ENCODE measurements at regions not wholly inside any gene's neighbourhood (a gene's known extent, or its start where the extent isn't known, plus 50 kb on each side); places are given as distances from the start of the nearest gene placed in this dataset.
A peak's percentile ranks its signal among the peaks of the same experiment; 100 is the strongest.
"Not testable (repeated sequence)": the region's sequence is repeated elsewhere in the genome, so short reads cannot be mapped to it uniquely, and the experiment has no call there.

GRCh38 chr18:26650310-26651268 lies 102.2 kb upstream of the KCTD1 start:
- no peak for DNase-seq (ENCODE audit: low spot score)

GRCh38 chr18:26649193-26649543 lies 100.8 kb upstream of the KCTD1 start:
- DNase-seq (ENCODE audit: low spot score), result no peak

GRCh38 chr18:26648509-26649192 lies 100.3 kb upstream of the KCTD1 start:
- DNase-seq (ENCODE audit: low spot score), result no peak

GRCh38 chr18:26646901-26647300 lies 98.5 kb upstream of the KCTD1 start:
- no peak for DNase-seq (ENCODE audit: low spot score)

- DNase-seq (ENCODE audit: low spot score), result no peak
Measured at GRCh38 chr18:26642440-26643348, 94.3 kb upstream of the KCTD1 start.

GRCh38 chr18:26640541-26640940 lies 92.2 kb upstream of the KCTD1 start:
- DNase-seq (ENCODE audit: low spot score), result no peak

- no peak for DNase-seq (ENCODE audit: low spot score)
Measured at GRCh38 chr18:26639149-26639548, 90.8 kb upstream of the KCTD1 start.

- DNase-seq (ENCODE audit: low spot score), result no peak
Measured at GRCh38 chr18:26637983-26638382, 89.6 kb upstream of the KCTD1 start.

- no peak for DNase-seq (ENCODE audit: low spot score)
Measured at GRCh38 chr18:26637324-26637723, 89.0 kb upstream of the KCTD1 start.

- DNase-seq (ENCODE audit: low spot score), result no peak
Measured at GRCh38 chr18:26635466-26635865, 87.1 kb upstream of the KCTD1 start.

- DNase-seq (ENCODE audit: low spot score), result no peak
Measured at GRCh38 chr18:26634631-26635030, 86.3 kb upstream of the KCTD1 start.

GRCh38 chr18:26631135-26631534 lies 82.8 kb upstream of the KCTD1 start:
- DNase-seq (ENCODE audit: low spot score), result no peak

GRCh38 chr18:26630596-26630995 lies 82.2 kb upstream of the KCTD1 start:
- DNase-seq (ENCODE audit: low spot score), result no peak

GRCh38 chr18:26628017-26628416 lies 79.7 kb upstream of the KCTD1 start:
- DNase-seq (ENCODE audit: low spot score), result no peak

GRCh38 chr18:26624443-26624842 lies 76.1 kb upstream of the KCTD1 start:
- DNase-seq (ENCODE audit: low spot score), result no peak

GRCh38 chr18:26623314-26623713 lies 75.0 kb upstream of the KCTD1 start:
- DNase-seq (ENCODE audit: low spot score), result not testable (repeated sequence)

GRCh38 chr18:26621161-26622026 lies 73.0 kb upstream of the KCTD1 start:
- DNase-seq (ENCODE audit: low spot score), result peak; percentile 17

GRCh38 chr18:26619350-26619749 lies 71.0 kb upstream of the KCTD1 start:
- DNase-seq (ENCODE audit: low spot score), result no peak

GRCh38 chr18:26618135-26618534 lies 69.8 kb upstream of the KCTD1 start:
- no peak for DNase-seq (ENCODE audit: low spot score)

- DNase-seq (ENCODE audit: low spot score), result peak; percentile 64
Measured at GRCh38 chr18:26617151-26617554, 68.8 kb upstream of the KCTD1 start.

- DNase-seq (ENCODE audit: low spot score), result no peak
Measured at GRCh38 chr18:26614374-26614773, 66.0 kb upstream of the KCTD1 start.

All from AG08396 (cell line).